ENCODE measurements at regions not wholly inside any gene's neighbourhood (a gene's known extent, or its start where the extent isn't known, plus 50 kb on each side); places are given as distances from the start of the nearest gene placed in this dataset.

DNA sequence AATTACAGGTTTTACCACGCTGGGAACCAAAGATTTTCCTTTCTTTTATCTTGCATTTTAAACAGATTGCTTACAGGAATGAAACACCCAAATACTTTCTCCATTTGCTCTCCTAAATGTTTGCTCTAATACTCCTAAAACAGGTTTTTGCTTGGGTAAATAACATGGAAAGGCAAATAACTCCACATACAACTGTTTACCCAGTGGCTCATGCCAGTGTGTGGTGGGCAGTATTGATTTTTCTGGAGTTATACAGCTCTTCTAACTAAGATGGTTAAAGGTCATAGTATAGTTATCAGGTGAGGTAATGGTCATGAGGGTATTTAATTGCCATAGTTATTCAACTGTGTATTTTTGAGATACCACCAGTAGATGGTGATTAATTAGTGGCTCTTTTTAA is 61.2 kb upstream of the RAB27B start:
- Histone ChIP-seq H3K4me1 (no peaks in the 10 kb centered on the region), H3K36me3 (ENCODE audit: low read depth, missing control alignments) (no peaks in the 10 kb centered on the region), H3K4me3 (no peak overlapping the region), H3K27me3 (no peaks in the 10 kb centered on the region), H3K9me3 (no peaks in the 10 kb centered on the region), H3K27ac (no peak overlapping the region)
- no peak for DNase-seq
- TF ChIP-seq CTCF (IDR thresholded peaks at IDR 0.05) (no peak), POLR2A (IDR thresholded peaks at IDR 0.05) (no peak)
- intact Hi-C loops (cut with DNase I; ENCODE audit: low total_unique reads): no loop called here
- 90 to 95% methylated on average over 1 of the region's 1 CpG for WGBS, 2 donors

GRCh38 chr18:54769526-54770464 is 58.5 kb upstream of the RAB27B start:
- no peak for DNase-seq
- Histone ChIP-seq H3K9me3 (no peaks in the 10 kb centered on the region), H3K27ac (no peak overlapping the region), H3K36me3 (ENCODE audit: low read depth, missing control alignments) (no peaks in the 10 kb centered on the region), H3K4me1 (no peaks in the 10 kb centered on the region), H3K27me3 (no peaks in the 10 kb centered on the region), H3K4me3 (no peak overlapping the region)
- no peak for TF ChIP-seq CTCF (IDR thresholded peaks at IDR 0.05)
- no peak for TF ChIP-seq POLR2A (IDR thresholded peaks at IDR 0.05)
- 88 to 92% methylated on average over 4 of the region's 4 CpGs for WGBS, 2 donors
- intact Hi-C loops (cut with DNase I; ENCODE audit: low total_unique reads): no loop called here

- Histone ChIP-seq H3K4me3 (no peak overlapping the region), H3K4me1 (no peaks in the 10 kb centered on the region), H3K9me3 (no peaks in the 10 kb centered on the region), H3K36me3 (ENCODE audit: low read depth, missing control alignments) (no peaks in the 10 kb centered on the region), H3K27ac (no peak overlapping the region), H3K27me3 (no peaks in the 10 kb centered on the region)
- TF ChIP-seq POLR2A (IDR thresholded peaks at IDR 0.05) (no peak), CTCF (IDR thresholded peaks at IDR 0.05) (no peak)
- WGBS, 2 donors: 68 to 71% methylated on average over 1 of the region's 1 CpG
- DNase-seq: no peak
- intact Hi-C loops (cut with DNase I; ENCODE audit: low total_unique reads): no loop called here
These were observed 56.2 kb upstream of the RAB27B start for GRCh38 chr18:54772056-54772455.

DNA sequence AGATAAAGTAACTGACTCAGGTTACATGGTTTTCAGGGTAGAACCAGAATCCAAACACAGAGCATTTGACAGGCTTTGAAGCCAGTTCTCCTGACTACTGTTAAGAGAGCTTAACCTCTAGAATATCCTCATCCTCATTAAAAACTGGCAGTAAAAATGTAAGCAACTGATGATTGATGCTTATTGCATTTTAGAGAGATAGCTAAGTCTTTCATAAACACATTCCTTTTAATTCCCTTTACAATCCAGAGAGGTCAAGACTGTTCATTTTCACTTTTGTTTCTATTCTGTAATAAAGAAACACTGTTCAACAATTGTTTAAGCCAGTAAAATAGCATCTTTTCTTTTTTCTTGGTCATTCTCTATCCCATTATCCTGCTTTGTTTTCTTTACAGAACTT is 53.9 kb upstream of the RAB27B start:
- Histone ChIP-seq H3K36me3 (ENCODE audit: low read depth, missing control alignments) (no peaks in the 10 kb centered on the region), H3K27ac (no peak overlapping the region), H3K9me3 (no peaks in the 10 kb centered on the region), H3K27me3 (no peaks in the 10 kb centered on the region), H3K4me1 (no peaks in the 10 kb centered on the region), H3K4me3 (no peak overlapping the region)
- TF ChIP-seq POLR2A (IDR thresholded peaks at IDR 0.05) (no peak), CTCF (IDR thresholded peaks at IDR 0.05) (no peak)
- intact Hi-C loops (cut with DNase I; ENCODE audit: low total_unique reads): no loop called here
- no peak for DNase-seq

All from testis (tissue), 2 donors.